RPMI8226 (cell line): ENCODE measurements at regions not wholly inside any gene's neighbourhood (a gene's known extent, or its start where the extent isn't known, plus 50 kb on each side); places are given as distances from the start of the nearest gene placed in this dataset.
A peak's percentile ranks its signal among the peaks of the same experiment; 100 is the strongest.
"Not testable (repeated sequence)": the region's sequence is repeated elsewhere in the genome, so short reads cannot be mapped to it uniquely, and the experiment has no call there.

ENCODE experiments used
- DNase-seq: peaks from one replicate; pipeline ENCODE4 v3.0.0-alpha.2; 2015

GRCh38 chr5:152711801-152712388 is 306.8 kb upstream of the NMUR2 start:
- DNase-seq = no peak

GRCh38 chr5:152717393-152717792 is 312.3 kb upstream of the NMUR2 start:
- DNase-seq = no peak

DNA sequence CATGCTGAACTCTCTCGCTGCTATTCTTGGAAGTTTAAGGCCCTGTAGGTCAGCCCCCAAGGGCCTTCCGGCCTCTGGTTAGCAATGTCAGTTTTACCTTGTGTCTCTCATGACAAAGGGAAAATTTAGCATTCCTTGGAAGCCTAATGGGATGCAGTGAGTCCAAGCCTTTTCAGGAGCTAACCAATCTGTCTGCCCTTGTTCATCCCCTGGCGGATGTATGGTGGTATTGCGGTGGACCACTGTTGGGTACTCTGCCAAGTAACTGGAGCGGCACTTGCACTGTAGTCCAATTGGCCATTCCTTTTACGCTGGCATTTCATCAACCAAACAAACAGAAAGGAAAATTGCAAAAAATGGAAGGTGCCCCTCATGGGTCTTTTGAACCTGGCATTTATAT is 318.4 kb upstream of the NMUR2 start:
- DNase-seq = no peak

- no peak for DNase-seq
Measured at GRCh38 chr5:152730176-152730575, 325.1 kb upstream of the NMUR2 start.

DNA sequence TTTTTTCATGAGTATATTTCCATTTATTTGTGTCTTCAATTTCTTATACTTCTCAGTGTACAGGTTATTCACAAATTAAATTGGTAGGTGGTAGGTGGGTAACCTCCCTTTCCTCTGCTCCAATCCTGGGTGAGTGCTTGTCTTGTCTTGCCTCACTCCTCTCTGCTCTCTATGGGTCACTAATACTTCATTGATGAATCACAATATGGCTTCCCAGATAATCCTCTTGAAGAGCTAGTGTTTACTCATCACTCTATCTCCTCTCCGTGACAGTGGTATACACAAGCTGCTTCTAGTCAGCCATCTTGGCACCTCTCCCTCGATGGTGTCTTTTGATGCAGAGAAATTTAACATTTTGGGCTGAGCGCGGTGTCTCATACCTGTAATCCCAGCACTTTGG is 331.8 kb upstream of the NMUR2 start:
- DNase-seq = no peak

DNA sequence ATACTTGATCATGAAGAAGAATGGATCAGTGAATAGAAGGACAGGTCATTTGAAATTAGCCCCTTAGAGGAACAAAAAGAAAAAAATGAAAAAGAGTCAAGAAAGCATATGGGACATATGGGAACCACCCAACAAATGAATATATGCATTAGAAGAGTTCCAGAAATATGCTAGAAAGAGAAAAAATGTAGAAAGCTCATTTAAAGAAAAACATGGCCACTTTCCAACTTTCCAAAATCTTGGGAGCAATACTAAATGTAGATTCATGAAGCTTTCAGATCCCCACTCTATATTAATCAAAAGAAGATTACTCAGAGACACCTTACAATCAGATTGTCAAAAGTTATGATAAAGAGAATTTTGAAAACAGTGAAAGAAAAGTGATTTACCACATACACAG is 334.8 kb upstream of the NMUR2 start:
- no peak for DNase-seq

DNA sequence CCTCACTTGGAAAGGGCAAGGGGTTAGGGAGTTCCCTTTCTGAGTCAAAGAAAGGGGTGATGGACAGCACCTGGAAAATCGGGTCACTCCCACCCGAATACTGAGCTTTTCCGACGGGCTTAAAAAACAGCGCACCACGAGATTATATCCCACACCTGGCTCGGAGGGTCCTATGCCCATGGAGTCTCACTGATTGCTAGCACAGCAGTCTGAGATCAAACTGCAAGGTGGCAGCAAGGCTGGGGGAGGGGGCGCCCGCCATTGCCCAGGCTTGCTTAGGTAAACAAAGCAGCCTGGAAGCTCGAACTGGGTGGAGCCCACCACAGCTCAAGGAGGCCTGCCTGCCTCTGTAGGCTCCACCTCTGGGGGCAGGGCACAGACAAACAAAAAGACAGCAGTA is 336.0 kb upstream of the NMUR2 start:
- not testable (repeated sequence) for DNase-seq

DNA sequence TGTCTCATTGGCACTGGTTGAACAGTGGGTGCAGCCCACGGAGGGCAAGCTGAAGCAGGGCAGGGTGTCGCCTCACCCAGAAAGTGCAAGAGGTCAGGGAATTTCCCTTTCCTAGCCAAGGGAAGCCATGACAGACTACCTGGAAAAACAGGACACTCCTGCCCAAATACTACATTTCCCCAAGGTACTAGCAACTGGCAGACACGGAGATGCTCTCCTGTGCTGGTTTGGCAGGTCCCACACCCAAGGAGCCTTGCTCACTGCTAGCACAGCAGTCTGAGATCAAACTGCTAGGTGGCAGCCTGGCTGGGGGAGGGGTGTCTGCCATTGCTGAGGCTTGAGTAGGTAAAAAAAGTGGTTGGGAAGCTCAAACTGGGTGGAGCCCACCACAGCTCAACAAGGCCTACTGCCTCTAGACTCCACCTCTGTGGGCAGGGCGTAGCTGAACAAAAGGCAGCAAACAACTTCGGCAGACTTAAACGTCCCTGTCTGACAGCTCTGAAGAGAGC is 382.7 kb upstream of the NMUR2 start:
- not testable (repeated sequence) for DNase-seq

GRCh38 chr5:152801886-152802285 is 396.8 kb upstream of the NMUR2 start:
- no peak for DNase-seq

DNA sequence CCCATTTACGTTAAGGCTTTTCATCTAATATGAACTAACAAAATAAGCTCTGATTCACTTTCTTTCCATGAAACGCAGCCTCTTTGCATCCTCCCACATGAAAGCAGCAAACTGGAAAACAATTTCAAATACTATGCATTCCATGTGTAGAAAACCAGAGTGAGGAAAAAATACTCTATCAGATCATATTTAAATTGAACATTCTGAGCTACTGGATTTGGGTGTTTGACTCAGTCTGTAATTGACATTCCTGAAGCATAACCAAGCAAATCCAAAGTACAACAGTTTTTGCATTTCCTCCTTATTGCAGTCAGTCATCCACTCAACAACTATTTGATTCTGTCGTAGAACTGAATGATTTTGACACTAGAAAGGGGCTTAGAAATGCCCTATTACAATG is 399.1 kb upstream of the NMUR2 start:
- no peak for DNase-seq

GRCh38 chr5:152811988-152812387 is 406.9 kb upstream of the NMUR2 start:
- DNase-seq = no peak

GRCh38 chr5:152813526-152813925 is 408.4 kb upstream of the NMUR2 start:
- DNase-seq = no peak

- DNase-seq = no peak
Measured at GRCh38 chr5:152819891-152820290, 414.8 kb upstream of the NMUR2 start.

DNA sequence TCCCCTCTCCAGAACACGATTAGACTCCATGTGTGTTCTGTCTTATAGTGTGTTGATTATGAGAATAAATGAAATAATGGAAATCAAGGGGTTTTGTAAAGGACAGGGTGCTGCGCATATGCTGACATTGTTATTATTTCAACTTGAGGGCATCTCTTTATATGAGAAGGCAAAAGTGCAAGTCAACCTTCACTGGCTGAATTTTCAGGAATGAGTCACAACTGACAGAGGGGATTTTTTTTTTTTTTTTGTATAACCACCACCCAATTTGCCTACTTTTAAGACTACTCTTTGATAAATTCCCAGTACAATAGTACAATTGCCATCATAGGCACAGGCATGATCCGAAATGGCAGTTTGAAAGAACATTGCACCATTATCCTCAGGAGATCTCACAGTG is 419.2 kb upstream of the NMUR2 start:
- DNase-seq = no peak

- DNase-seq = no peak
Measured at GRCh38 chr5:152838241-152838786, 433.2 kb upstream of the NMUR2 start.

- DNase-seq = no peak
Measured at GRCh38 chr5:152844713-152845112, 439.6 kb upstream of the NMUR2 start.

- DNase-seq = no peak
Measured at GRCh38 chr5:152853361-152853760, 448.3 kb upstream of the NMUR2 start.

- no peak for DNase-seq
Measured at GRCh38 chr5:152855441-152855840, 450.4 kb upstream of the NMUR2 start.

- no peak for DNase-seq
Measured at GRCh38 chr5:152861231-152861630, 456.2 kb upstream of the NMUR2 start.

DNA sequence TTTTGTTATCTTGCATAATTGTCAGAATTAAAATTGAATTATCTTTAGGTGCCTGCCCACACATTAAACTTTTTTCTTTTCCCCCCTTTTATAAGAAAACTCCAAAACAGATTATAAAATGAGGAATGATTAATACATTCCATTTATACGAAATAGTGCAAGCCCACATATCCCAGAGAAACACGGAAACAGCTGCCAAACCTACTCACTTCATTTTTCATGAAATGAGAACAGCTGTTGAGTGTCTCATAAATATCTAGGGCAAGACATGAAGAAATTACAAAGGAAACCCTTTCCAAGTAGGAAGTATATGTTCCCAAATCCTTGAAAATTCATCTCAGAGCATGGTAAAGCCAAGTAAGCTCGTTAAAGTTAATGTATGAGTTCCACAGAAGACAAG is 459.4 kb upstream of the NMUR2 start:
- DNase-seq = no peak

GRCh38 chr5:152864991-152865390 is 459.9 kb upstream of the NMUR2 start:
- no peak for DNase-seq

GRCh38 chr5:152869971-152870370 is 464.9 kb upstream of the NMUR2 start:
- DNase-seq = no peak

DNA sequence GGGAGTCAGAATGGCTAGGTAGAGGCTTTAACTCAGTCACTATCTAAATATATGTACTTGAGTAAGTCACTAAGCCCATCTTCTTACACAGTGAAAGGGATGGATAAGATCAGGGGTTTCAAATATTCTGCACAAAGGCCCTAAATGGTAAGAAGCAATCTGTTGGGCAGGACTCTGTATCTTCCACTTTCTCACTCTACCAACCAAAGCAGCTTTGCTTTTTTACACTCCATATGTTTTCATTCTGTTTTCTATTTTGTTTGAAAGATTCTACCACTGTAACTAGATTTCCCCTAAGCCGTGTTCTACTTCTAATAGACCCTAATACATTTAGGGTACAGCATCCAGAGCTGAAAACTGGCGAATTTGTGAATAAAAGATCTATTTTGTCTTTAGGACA is 477.5 kb upstream of the NMUR2 start:
- DNase-seq = no peak

- DNase-seq = peak; percentile 65
Measured at GRCh38 chr5:152883066-152883775, 478.1 kb upstream of the NMUR2 start.

DNA sequence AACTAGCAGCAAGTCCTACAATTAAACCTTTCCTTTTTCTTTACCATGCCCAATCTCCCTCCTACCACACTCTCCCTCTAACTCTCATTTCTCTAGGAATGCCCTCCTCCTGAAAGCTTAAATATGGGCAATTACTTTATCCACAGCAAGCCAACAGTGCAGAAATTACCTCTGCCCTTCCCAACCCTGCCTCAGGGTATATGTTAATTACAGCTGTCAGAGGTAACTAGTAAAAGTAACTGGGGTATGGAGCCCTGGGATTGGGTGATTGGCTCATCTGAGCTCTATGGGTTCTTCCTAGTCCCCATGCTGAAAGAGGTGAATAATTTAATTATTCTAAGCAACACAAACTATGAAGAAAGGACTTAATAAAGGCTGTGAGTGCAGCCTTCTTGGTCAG is 478.9 kb upstream of the NMUR2 start:
- DNase-seq = no peak
